ENCODE measurements at regions not wholly inside any gene's neighbourhood (a gene's known extent, or its start where the extent isn't known, plus 50 kb on each side); places are given as distances from the start of the nearest gene placed in this dataset.

- Histone ChIP-seq H3K27ac (no peak overlapping the region), H3K4me3 (no peak overlapping the region), H3K9me3 (no peaks in the 10 kb centered on the region), H3K27me3 (no peaks in the 10 kb centered on the region), H3K36me3 (no peaks in the 10 kb centered on the region), H3K4me1 (no peaks in the 10 kb centered on the region)
- TF ChIP-seq CTCF (IDR thresholded peaks at IDR 0.05) = no peak
- no peak for TF ChIP-seq POLR2AphosphoS5 (IDR thresholded peaks at IDR 0.05; ENCODE audit: insufficient read depth in 1 of 2, low read depth in 1 of 2)
- DNase-seq (ENCODE audit: extremely low spot score in 2 of 2) = no peak
- intact Hi-C loops (cut with DNase I) = no loop called here
Measured at GRCh38 chr4:36432586-36432985, 151.2 kb downstream of the DTHD1 start.

GRCh38 chr4:36439556-36439955 lies 158.1 kb downstream of the DTHD1 start:
- intact Hi-C loops (cut with DNase I) = no loop called here
- no peak for DNase-seq (ENCODE audit: extremely low spot score in 2 of 2)
- H3K4me3 ChIP-seq = no peak overlapping the region
- no peaks in the 10 kb centered on the region for H3K36me3 ChIP-seq
- no peak overlapping the region for H3K27ac ChIP-seq
- H3K27me3 ChIP-seq = no peaks in the 10 kb centered on the region
- no peaks in the 10 kb centered on the region for H3K9me3 ChIP-seq
- no peaks in the 10 kb centered on the region for H3K4me1 ChIP-seq
- TF ChIP-seq POLR2AphosphoS5 (IDR thresholded peaks at IDR 0.05; ENCODE audit: insufficient read depth in 1 of 2, low read depth in 1 of 2) = no peak
- TF ChIP-seq CTCF (IDR thresholded peaks at IDR 0.05) = no peak
- TF ChIP-seq POLR2A (IDR thresholded peaks at IDR 0.05) = no peak

- H3K4me3 ChIP-seq = no peak overlapping the region
- TF ChIP-seq POLR2AphosphoS5 (IDR thresholded peaks at IDR 0.05; ENCODE audit: insufficient read depth in 1 of 2, low read depth in 1 of 2) (no peak), POLR2A (IDR thresholded peaks at IDR 0.05) (no peak), CTCF (IDR thresholded peaks at IDR 0.05) (no peak)
Measured at GRCh38 chr4:36445480-36445879, 164.1 kb downstream of the DTHD1 start.

GRCh38 chr4:36446275-36446674 lies 164.9 kb downstream of the DTHD1 start:
- intact Hi-C loops (cut with DNase I) = no loop called here
- Histone ChIP-seq H3K36me3 (no peaks in the 10 kb centered on the region), H3K9me3 (no peaks in the 10 kb centered on the region), H3K27ac (no peak overlapping the region), H3K4me3 (no peak overlapping the region), H3K27me3 (no peaks in the 10 kb centered on the region), H3K4me1 (no peaks in the 10 kb centered on the region)
- TF ChIP-seq POLR2A (IDR thresholded peaks at IDR 0.05) (no peak), CTCF (IDR thresholded peaks at IDR 0.05) (no peak), POLR2AphosphoS5 (IDR thresholded peaks at IDR 0.05; ENCODE audit: insufficient read depth in 1 of 2, low read depth in 1 of 2) (no peak)
- DNase-seq (ENCODE audit: extremely low spot score in 2 of 2) = no peak

More at GRCh38 chr4:36445480-36445879, 164.1 kb downstream of the DTHD1 start:
- no peak for DNase-seq (ENCODE audit: extremely low spot score in 2 of 2)
- H3K27ac ChIP-seq = no peak overlapping the region
- H3K36me3 ChIP-seq = no peaks in the 10 kb centered on the region
- intact Hi-C loops (cut with DNase I) = no loop called here
- no peaks in the 10 kb centered on the region for H3K4me1 ChIP-seq
- H3K27me3 ChIP-seq = no peaks in the 10 kb centered on the region
- no peaks in the 10 kb centered on the region for H3K9me3 ChIP-seq

DNA sequence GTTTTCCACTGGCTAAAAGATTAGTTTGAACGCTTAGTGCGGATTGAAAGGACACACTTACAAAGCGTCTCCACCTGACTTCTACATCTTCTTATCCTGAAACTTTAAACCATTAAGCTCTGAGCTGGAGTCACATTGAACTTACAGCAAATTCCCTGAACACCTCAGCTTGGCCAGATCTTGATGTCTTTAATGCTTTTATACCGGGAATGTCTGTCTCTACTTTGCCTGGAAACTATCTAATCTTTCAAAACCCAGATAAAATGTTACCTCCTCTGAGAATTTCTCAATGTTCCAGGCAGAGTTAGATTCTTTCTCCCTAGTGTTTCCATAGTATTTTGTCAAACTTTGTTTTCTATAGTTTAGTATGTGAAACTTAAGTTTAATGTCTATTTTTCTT lies 179.9 kb downstream of the DTHD1 start:
- intact Hi-C loops (cut with DNase I) = no loop called here
- no peak for TF ChIP-seq POLR2AphosphoS5 (IDR thresholded peaks at IDR 0.05; ENCODE audit: insufficient read depth in 1 of 2, low read depth in 1 of 2)
- Histone ChIP-seq H3K4me3 (no peak overlapping the region), H3K9me3 (no peaks in the 10 kb centered on the region), H3K27me3 (no peaks in the 10 kb centered on the region), H3K36me3 (no peaks in the 10 kb centered on the region), H3K4me1 (no peaks in the 10 kb centered on the region), H3K27ac (no peak overlapping the region)
- DNase-seq (ENCODE audit: extremely low spot score in 2 of 2) = no peak

- no peaks in the 10 kb centered on the region for H3K27me3 ChIP-seq
- TF ChIP-seq CTCF (IDR thresholded peaks at IDR 0.05) = no peak
- no peak for TF ChIP-seq POLR2A (IDR thresholded peaks at IDR 0.05)
- no peak for TF ChIP-seq POLR2AphosphoS5 (IDR thresholded peaks at IDR 0.05; ENCODE audit: insufficient read depth in 1 of 2, low read depth in 1 of 2)
- H3K4me1 ChIP-seq = no peaks in the 10 kb centered on the region
- intact Hi-C loops (cut with DNase I) = no loop called here
- H3K4me3 ChIP-seq = no peak overlapping the region
- no peaks in the 10 kb centered on the region for H3K9me3 ChIP-seq
- H3K27ac ChIP-seq = no peak overlapping the region
- no peak for DNase-seq (ENCODE audit: extremely low spot score in 2 of 2)
- no peaks in the 10 kb centered on the region for H3K36me3 ChIP-seq
Measured at GRCh38 chr4:36467670-36468069, 186.3 kb downstream of the DTHD1 start.
